ENCODE measurements at regions not wholly inside any gene's neighbourhood (a gene's known extent, or its start where the extent isn't known, plus 50 kb on each side); places are given as distances from the start of the nearest gene placed in this dataset.

- Histone ChIP-seq H3K4me3 (no peak overlapping the region), H3K36me3 (no peaks in the 10 kb centered on the region), H3K27ac (peak overlapping the region in 1 of 12 donors; percentile 16), H3K4me1 (peaks cover 0 to 12% (median 0%) of the 10 kb centered on the region in 12 donors), H3K27me3 (no peaks in the 10 kb centered on the region), H3K9me3 (no peaks in the 10 kb centered on the region)
- 52 to 71% (median 62%) methylated on average over 3 of the region's 3 CpGs for WGBS, 4 donors
- peak in 1 of 4 donors; percentile 26 for ATAC-seq
- TF ChIP-seq CTCF (IDR thresholded peaks at IDR 0.05) = no peak
- no peak for TF ChIP-seq POLR2A (IDR thresholded peaks at IDR 0.05)
- no peak for DNase-seq
- intact Hi-C loops (cut with DNase I) = no loop called here
Observed at GRCh38 chr2:200033929-200034328, 78.5 kb downstream of the MAIP1 start.

DNA sequence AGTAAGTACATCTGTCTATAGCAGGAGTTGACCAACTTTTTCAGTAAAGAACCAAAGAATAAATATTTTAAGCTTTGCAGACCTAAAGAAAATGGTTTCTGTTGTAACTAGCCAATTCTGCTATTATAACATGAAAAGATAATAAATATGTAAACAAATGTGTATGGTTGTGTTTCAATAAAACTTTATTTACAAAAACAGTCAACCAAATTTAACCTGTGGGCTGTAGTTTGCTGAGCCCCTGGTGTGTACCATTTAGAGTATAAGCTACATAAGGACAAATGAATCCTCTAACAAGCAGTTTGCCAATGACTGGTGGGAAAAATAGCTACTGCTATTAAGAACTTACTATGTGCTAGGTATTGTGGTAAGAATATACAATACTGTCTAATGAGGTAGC, 79.4 kb downstream of the MAIP1 start:
- H3K27me3 ChIP-seq = no peaks in the 10 kb centered on the region
- H3K27ac ChIP-seq = no peak overlapping the region
- no peak overlapping the region for H3K4me3 ChIP-seq
- no peak for TF ChIP-seq CTCF (IDR thresholded peaks at IDR 0.05)
- no peak for TF ChIP-seq POLR2A (IDR thresholded peaks at IDR 0.05)
- intact Hi-C loops (cut with DNase I) = no loop called here
- DNase-seq (no peak), ATAC-seq (no peak)
- H3K4me1 ChIP-seq = peaks cover 0 to 4% (median 0%) of the 10 kb centered on the region in 12 donors
- H3K9me3 ChIP-seq = no peaks in the 10 kb centered on the region
- no peaks in the 10 kb centered on the region for H3K36me3 ChIP-seq

DNA sequence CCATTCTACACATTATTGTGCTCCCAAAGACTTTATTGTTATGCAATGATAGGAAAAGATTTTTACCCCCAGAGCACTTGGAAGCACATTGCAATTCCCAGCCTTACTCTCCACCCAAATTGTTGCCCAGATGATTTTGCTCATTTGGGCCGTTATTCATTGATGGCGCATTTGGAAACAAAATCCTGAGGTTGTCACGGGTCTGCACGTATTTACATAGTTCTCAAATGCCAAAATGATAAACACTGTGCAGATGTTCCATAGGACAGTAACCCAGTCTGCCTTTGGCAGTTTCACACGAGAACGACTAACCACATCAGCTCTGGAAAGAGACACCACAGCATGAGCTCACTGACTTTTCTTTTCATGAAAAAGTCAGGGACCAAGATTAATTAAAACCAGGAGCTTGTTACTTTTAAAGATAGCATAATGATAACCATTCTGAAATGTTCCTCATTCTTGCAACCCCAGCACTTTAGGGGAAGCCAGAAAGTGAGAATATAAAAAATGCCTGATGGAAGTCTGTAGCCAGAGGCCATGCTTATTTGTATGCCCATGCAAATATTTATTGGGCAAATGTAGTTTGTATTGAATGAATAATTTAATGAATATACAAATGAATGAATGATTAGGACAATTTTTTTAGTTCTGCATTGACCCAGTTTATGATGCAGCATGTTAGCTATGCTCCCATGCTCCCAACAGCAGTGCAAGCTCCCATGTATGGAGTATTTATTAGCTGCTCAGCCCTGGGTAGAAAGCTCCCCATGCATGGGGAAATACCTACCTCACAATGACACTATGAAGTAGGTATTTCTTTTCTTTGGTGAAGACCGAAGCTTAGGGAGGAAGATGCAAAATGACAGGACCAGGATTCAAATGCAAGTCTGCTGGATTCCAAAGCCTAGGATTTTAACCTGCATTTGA, 84.6 kb downstream of the MAIP1 start:
- 59 to 76% (median 73%) methylated on average over 7 of the region's 7 CpGs for WGBS, 4 donors
- TF ChIP-seq CTCF (IDR thresholded peaks at IDR 0.05) (no peak), POLR2A (IDR thresholded peaks at IDR 0.05) (no peak)
- ATAC-seq = no peak

GRCh38 chr2:200040831-200041230, 85.4 kb downstream of the MAIP1 start:
- no peak for ATAC-seq
- H3K4me1 ChIP-seq = no peaks in the 10 kb centered on the region
- 79 to 88% (median 85%) methylated on average over 2 of the region's 2 CpGs for WGBS, 4 donors
- no peak for TF ChIP-seq CTCF (IDR thresholded peaks at IDR 0.05)
- TF ChIP-seq POLR2A (IDR thresholded peaks at IDR 0.05) = no peak
- H3K27me3 ChIP-seq = no peaks in the 10 kb centered on the region
- H3K4me3 ChIP-seq = no peak overlapping the region
- peaks cover 0 to 7% (median 0%) of the 10 kb centered on the region in 12 donors for H3K9me3 ChIP-seq
- no peaks in the 10 kb centered on the region for H3K36me3 ChIP-seq
- intact Hi-C loops (cut with DNase I) = no loop called here
- no peak for DNase-seq
- no peak overlapping the region for H3K27ac ChIP-seq

More for the DNA sequence above, 84.6 kb downstream of the MAIP1 start:
- Histone ChIP-seq H3K27me3 (no peaks in the 10 kb centered on the region), H3K36me3 (no peaks in the 10 kb centered on the region), H3K27ac (peak overlapping the region in 1 of 12 donors; percentile 9), H3K4me1 (no peaks in the 10 kb centered on the region), H3K4me3 (no peak overlapping the region), H3K9me3 (peaks cover 0 to 5% (median 0%) of the 10 kb centered on the region in 12 donors)
- intact Hi-C loops (cut with DNase I) = no loop called here
- no peak for DNase-seq
